ENCODE measurements at regions not wholly inside any gene's neighbourhood (a gene's known extent, or its start where the extent isn't known, plus 50 kb on each side); places are given as distances from the start of the nearest gene placed in this dataset.

DNA sequence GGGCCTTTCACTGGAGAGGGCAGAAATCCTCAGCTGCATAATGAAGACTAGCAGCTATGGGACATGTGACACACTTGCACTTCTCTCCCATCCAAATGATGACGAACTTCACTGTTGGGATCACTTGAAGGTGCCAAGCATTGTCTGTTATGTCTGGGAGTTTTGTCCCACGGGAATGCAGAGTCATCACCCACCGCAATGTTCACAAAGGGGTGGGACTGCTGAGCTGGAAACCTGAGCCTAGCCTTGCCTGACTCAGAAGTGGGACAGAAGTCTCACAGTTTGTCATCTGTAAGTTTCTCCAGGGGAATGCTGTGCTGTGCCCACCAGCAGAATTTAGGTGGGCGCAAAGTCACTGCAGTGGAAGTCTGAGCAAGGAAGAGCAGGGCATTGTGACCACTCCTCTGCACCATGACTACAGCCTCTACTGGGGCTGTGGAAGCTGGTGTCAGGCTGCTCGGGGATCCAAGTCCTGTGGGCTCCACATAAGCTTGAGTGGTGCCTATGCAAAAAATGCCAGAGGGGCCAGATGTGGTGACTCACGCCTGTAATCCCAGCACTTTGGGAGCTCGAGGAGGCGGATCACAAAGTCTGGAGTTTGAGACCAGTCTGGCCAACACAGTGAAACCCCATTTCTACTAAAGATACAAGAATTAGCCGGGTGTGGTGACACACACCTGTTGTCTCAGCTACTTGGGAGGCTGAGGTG lies 472.0 kb upstream of the CNTNAP2 start:
- DNase-seq: no peak

DNA sequence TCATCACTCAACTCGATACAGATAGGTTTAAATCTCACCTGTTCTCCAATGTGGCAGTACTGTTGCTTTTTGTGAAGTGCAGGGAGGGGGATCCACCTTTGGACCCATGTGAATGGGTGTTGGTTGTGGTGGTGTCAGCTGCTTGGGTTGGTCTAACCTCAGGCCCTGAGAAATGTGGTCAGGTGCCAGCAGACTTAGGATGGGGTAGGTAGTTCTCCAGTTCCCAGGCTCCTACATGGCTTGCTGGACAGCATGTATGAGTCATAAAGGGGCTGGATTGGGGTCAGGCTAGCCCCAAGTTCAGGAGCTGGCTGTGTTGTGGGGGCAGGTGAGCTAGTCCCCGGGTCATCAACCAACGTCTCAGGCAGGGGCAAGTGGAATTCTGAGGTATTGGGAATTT lies 472.6 kb upstream of the CNTNAP2 start:
- DNase-seq: no peak

- DNase-seq: no peak
Observed at GRCh38 chr7:145633513-145633912, 483.1 kb upstream of the CNTNAP2 start.

- DNase-seq: no peak
Observed at GRCh38 chr7:145624618-145625017, 492.0 kb upstream of the CNTNAP2 start.

- no peak for DNase-seq
Observed at GRCh38 chr7:145605963-145606362, 510.6 kb upstream of the CNTNAP2 start.

GRCh38 chr7:145599376-145599775 lies 517.2 kb upstream of the CNTNAP2 start:
- DNase-seq: no peak

- no peak for DNase-seq
Observed at GRCh38 chr7:145584401-145584800, 532.2 kb upstream of the CNTNAP2 start.

- DNase-seq: no peak
Observed at GRCh38 chr7:145582742-145583303, 533.8 kb upstream of the CNTNAP2 start.

DNA sequence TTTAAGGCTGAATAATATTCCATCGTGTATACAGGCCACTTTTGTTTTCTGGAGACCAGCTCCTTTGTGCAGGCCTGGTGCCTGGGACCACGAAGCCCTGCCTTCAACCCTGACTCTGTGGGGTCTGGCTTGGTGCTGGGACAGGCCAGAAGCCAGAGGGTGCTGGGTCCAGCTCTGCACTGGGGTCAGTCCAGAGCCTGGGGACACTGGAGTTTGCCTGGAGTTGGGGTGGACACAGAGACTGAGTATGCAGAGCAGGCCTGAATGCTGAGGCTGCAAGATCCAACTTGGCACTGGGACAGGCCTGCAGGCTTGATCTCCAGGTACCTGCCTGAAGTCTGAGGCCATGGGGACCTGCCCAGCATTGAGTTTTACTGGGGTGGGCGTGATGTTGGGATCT lies 558.8 kb upstream of the CNTNAP2 start:
- no peak for DNase-seq

- DNase-seq: no peak
Observed at GRCh38 chr7:145543242-145543641, 573.4 kb upstream of the CNTNAP2 start.

DNA sequence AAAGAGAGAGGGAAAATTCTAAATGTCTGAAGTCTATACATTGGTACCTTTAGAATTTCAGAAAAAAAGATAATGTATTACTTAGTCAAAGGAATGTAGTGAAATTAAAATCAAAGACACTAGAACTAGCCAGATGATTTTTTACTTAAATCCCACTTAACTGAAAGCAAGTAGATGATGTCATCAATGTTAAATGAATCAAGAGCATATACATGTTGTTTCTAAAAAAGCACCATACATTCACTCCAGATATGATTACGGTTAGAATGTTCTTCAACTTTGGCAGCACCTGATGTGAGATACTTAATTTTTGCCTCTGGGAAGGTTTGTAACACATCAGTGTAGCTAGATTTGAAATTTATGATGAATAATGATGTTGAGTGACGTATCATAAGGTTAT lies 576.7 kb upstream of the CNTNAP2 start:
- no peak for DNase-seq

DNA sequence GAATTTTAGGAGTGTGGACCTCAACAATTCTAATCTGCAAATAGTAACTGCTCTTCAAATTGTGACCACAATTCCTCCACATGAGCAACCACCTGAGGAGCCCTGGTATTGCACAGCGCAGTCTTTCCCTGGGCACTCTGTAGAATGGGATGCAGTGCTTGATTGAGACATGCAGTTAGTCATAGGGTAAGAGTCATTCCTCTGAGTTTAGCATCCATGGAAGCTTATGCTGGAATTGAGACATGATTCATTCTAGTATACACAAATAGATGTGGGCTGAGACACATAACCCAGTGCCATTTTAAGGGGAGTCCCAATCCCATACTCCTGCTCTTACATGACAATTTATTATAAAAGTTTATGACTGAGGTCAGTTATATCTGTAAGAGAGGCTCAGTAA lies 582.3 kb upstream of the CNTNAP2 start:
- DNase-seq: no peak

- DNase-seq: no peak
Observed at GRCh38 chr7:145520284-145520683, 596.3 kb upstream of the CNTNAP2 start.

DNA sequence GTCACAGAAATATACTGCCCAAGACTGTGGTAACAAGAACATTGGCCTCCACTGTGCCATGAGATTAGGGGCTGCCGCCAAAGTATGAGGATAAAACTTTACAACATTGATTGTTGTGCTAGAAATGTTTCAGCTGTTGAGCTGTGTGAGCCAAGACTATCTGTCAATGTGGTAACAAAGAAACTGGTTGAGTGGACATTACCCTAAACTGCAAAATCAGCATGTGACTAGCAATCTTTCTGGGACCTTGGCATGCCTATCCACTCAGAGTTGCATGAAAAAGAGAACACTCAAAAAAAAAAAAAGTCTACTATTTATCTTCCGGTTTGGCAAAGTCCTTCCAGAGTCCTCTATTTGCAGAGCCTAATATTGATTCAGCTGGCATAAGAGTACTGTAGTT lies 605.6 kb upstream of the CNTNAP2 start:
- DNase-seq: peak; percentile 56

- DNase-seq: no peak
Observed at GRCh38 chr7:145497911-145498525, 618.6 kb upstream of the CNTNAP2 start.

- DNase-seq: no peak
Observed at GRCh38 chr7:145490356-145490755, 626.2 kb upstream of the CNTNAP2 start.

GRCh38 chr7:145489609-145490008 lies 627.0 kb upstream of the CNTNAP2 start:
- DNase-seq: no peak

- DNase-seq: no peak
Observed at GRCh38 chr7:145488816-145489215, 627.8 kb upstream of the CNTNAP2 start.

- DNase-seq: no peak
Observed at GRCh38 chr7:145481985-145482384, 634.6 kb upstream of the CNTNAP2 start.

DNA sequence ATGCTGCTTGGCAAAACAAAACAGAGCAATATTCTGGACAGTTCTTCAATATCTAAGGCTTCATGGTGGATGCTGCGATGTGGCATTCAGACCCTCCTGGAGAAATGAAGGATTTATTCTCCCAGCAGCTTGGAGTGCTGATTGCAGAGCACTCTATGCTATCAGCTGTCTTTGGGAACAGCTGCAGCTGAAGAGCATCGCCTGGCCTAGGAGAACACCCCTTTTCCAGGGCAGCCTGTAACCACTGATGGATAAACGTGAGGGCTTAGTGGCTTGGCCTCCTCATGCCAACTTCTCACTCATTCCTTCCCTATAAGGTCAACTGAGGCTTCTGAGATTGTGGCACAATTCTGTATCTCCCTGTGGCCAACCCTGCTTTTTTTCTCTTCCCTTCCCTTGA lies 638.1 kb upstream of the CNTNAP2 start:
- DNase-seq: peak; percentile 7

DNA sequence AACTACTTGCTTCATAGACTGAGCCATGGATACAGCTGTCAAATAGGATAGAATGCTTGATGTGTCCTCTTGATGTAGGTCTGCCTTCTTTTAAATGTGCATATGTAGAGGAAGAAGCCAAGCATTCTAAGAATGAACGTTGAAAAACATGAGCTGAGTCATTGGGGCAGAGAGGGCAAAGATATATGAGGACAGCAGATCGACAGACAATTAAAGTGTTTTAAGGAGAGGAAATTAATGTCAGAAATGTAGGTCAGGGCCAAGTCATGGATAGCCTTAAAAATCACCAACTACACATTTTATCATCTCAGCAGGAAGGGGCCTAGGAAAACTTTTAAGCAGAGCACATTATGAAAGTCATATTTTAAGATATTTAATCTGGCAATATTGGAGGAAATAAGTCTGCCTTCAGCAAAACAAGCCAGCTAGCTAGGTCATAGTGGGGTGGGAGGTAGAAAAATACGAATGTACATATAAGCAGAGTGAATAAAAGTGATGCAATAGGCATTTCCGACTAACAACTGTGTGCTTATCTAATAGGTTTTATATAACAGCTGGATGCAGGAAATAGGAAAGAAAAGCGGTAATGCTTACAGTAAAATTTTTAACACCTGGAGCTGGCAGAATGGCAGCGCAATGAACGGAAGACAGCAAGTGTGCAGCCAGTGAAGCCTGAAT lies 638.3 kb upstream of the TPK1 start:
- DNase-seq: no peak

DNA sequence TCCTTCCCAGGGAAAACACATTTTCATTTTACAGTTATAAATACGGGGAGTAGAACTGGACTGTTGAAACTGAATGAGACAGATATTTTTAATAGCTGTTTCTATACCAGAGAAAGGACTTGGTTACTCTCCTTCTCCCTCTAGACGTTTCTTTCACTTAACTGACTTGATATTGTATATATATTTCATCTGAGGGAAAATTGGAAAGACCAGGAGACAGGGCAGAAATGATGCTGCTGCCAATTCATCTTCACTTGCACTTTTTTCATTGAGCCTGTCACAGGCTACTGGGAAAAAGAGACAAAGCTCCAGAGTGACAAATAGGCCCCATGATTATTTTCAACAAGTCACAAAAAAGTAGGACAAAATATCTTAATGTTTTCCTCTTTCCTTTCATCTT lies 636.0 kb upstream of the TPK1 start:
- no peak for DNase-seq

DNA sequence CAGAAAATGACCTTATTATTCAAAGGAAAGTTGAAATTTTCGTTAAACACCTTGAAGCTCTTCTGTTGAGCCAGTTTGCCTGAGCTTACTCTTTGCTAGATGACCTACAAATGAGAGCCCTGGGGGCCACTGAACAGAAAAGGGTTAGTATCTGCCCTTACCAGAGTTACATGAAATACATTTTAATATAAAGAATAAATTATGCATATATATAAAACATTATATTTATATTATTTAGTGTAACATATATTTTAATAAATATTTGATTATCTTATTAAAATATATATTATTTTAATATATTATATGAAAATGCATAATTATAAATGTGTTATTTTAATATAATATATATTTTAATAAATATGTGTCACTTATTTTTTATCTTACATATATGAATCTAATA lies 628.4 kb upstream of the TPK1 start:
- DNase-seq: no peak

- DNase-seq: no peak
Observed at GRCh38 chr7:145462463-145462862, 626.6 kb upstream of the TPK1 start.
